Ishikawa (cell line): ENCODE measurements at regions not wholly inside any gene's neighbourhood (a gene's known extent, or its start where the extent isn't known, plus 50 kb on each side); places are given as distances from the start of the nearest gene placed in this dataset.

ENCODE experiments used
- CREB1 ChIP-seq: IDR thresholded peaks from 2 replicates; pipeline ENCODE4 v1.6.1; 2012; ENCODE audit warnings: low read depth
- EGR1 ChIP-seq: IDR thresholded peaks from 2 replicates; pipeline ENCODE4 v1.6.1; 2012
- FOXM1 ChIP-seq: IDR thresholded peaks from 2 replicates; pipeline ENCODE4 v1.6.1; 2012; ENCODE audit warnings: low read depth, borderline replicate concordance
- NFIC ChIP-seq: IDR thresholded peaks from 2 replicates; pipeline ENCODE4 v1.6.1; 2012
- RAD21 ChIP-seq: IDR thresholded peaks from 2 replicates; pipeline ENCODE4 v1.6.1; 2012; ENCODE audit warnings: low read depth
- TAF1 ChIP-seq: IDR thresholded peaks from 2 replicates; pipeline ENCODE4 v1.6.1; 2012; ENCODE audit warnings: low read depth, mild to moderate bottlenecking
- TEAD4 ChIP-seq: IDR thresholded peaks from 2 replicates; pipeline ENCODE4 v1.6.1; 2012
- YY1 ChIP-seq: IDR thresholded peaks from 2 replicates; pipeline ENCODE4 v1.6.1; 2012; ENCODE audit warnings: low read depth
- ZBTB7A ChIP-seq: IDR thresholded peaks from 2 replicates; pipeline ENCODE4 v1.6.1; 2012; ENCODE audit warnings: low read depth
- TF ChIP-seq, protein P1 (sequence below): IDR thresholded peaks from 2 replicates; pipeline ENCODE4 v1.6.1; 2012
- TF ChIP-seq, protein P2 (sequence below): IDR thresholded peaks from 2 replicates; pipeline ENCODE4 v1.6.1; 2012; ENCODE audit warnings: low read depth, mild to moderate bottlenecking

DNA sequence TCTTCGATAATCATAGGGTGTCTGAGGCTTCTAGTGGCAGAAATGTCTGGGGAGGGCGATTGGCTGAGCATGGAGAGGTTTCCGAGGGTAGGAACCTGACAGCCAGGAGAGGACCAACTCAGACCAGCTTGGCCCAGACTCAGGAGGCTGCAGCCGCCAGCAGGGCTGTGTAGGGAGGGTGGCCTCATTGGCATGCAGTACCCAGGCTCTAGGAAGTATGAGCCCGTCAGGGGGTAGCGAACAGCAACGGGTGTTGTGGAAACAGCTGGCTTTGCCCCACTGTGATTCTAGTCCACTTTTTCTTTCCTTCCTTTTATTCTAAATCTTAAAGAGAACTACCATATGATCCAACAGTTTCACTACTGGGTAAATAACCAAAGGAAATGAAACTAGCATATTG is 103.3 kb downstream of the DIRAS3 start:
- TF ChIP-seq, protein P1, sequence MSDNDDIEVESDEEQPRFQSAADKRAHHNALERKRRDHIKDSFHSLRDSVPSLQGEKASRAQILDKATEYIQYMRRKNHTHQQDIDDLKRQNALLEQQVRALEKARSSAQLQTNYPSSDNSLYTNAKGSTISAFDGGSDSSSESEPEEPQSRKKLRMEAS, result no peak
- TF ChIP-seq ZBTB7A, result no peak
- TF ChIP-seq, protein P2, sequence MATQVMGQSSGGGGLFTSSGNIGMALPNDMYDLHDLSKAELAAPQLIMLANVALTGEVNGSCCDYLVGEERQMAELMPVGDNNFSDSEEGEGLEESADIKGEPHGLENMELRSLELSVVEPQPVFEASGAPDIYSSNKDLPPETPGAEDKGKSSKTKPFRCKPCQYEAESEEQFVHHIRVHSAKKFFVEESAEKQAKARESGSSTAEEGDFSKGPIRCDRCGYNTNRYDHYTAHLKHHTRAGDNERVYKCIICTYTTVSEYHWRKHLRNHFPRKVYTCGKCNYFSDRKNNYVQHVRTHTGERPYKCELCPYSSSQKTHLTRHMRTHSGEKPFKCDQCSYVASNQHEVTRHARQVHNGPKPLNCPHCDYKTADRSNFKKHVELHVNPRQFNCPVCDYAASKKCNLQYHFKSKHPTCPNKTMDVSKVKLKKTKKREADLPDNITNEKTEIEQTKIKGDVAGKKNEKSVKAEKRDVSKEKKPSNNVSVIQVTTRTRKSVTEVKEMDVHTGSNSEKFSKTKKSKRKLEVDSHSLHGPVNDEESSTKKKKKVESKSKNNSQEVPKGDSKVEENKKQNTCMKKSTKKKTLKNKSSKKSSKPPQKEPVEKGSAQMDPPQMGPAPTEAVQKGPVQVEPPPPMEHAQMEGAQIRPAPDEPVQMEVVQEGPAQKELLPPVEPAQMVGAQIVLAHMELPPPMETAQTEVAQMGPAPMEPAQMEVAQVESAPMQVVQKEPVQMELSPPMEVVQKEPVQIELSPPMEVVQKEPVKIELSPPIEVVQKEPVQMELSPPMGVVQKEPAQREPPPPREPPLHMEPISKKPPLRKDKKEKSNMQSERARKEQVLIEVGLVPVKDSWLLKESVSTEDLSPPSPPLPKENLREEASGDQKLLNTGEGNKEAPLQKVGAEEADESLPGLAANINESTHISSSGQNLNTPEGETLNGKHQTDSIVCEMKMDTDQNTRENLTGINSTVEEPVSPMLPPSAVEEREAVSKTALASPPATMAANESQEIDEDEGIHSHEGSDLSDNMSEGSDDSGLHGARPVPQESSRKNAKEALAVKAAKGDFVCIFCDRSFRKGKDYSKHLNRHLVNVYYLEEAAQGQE, result no peak
- no peak for TF ChIP-seq NFIC
- TF ChIP-seq EGR1, result no peak
- no peak for TF ChIP-seq CREB1
- TF ChIP-seq FOXM1, result no peak
- no peak for TF ChIP-seq TAF1
- TF ChIP-seq YY1, result no peak
- TF ChIP-seq TEAD4, result no peak
- no peak for TF ChIP-seq RAD21
